ENCODE measurements at regions not wholly inside any gene's neighbourhood (a gene's known extent, or its start where the extent isn't known, plus 50 kb on each side); places are given as distances from the start of the nearest gene placed in this dataset.
"Not testable (repeated sequence)": the region's sequence is repeated elsewhere in the genome, so short reads cannot be mapped to it uniquely, and the experiment has no call there.

- Mint-ChIP-seq H3K9me3 (no peaks in the 10 kb centered on the region), H3K27ac (no peak overlapping the region), H3K4me3 (no peak overlapping the region), H3K27me3 (peaks cover 14% of the 10 kb centered on the region), H3K36me3 (ENCODE audit: low read depth) (no peaks in the 10 kb centered on the region), H3K4me1 (ENCODE audit: low read depth) (no peaks in the 10 kb centered on the region)
- ATAC-seq (ENCODE audit: poor library complexity) (no peak), DNase-seq (no peak)
- Histone ChIP-seq H3K4me3 (ENCODE audit: low read length) (no peak overlapping the region), H3K27me3 (ENCODE audit: control insufficient read depth in 1 of 2, insufficient read depth in 2 of 2, low read length in 2 of 2) (no peaks in the 10 kb centered on the region), H3K9me3 (ENCODE audit: control insufficient read depth in 1 of 2, insufficient read depth in 1 of 2, low read length in 2 of 2) (no peaks in the 10 kb centered on the region), H3K36me3 (ENCODE audit: insufficient read depth, low read length) (no peaks in the 10 kb centered on the region), H3K4me1 (ENCODE audit: insufficient read depth, low read length) (no peaks in the 10 kb centered on the region), H3K27ac (ENCODE audit: low read depth in 1 of 2, low read length in 2 of 2) (no peak overlapping the region)
- ChIA-PET CTCF (no interaction called here), POLR2A (no interaction called here)
- TF ChIP-seq CTCF (IDR thresholded peaks at IDR 0.05) = no peak
- intact Hi-C loops (cut with DNase I, micrococcal nuclease) = no loop called here
Measured at GRCh38 chr2:118576109-118576855, 271.2 kb downstream of the EN1 start.

- H3K36me3 Mint-ChIP-seq (ENCODE audit: low read depth); H3K36me3 ChIP-seq (ENCODE audit: insufficient read depth, low read length); ATAC-seq (ENCODE audit: poor library complexity); CTCF ChIA-PET; H3K27ac Mint-ChIP-seq; H3K4me1 Mint-ChIP-seq (ENCODE audit: low read depth); intact Hi-C loops (cut with DNase I, micrococcal nuclease); H3K27ac ChIP-seq (ENCODE audit: low read depth in 1 of 2, low read length in 2 of 2); POLR2A ChIA-PET; H3K9me3 Mint-ChIP-seq; H3K27me3 Mint-ChIP-seq; H3K4me1 ChIP-seq (ENCODE audit: insufficient read depth, low read length); DNase-seq; H3K4me3 ChIP-seq (ENCODE audit: low read length); H3K27me3 ChIP-seq (ENCODE audit: control insufficient read depth in 1 of 2, insufficient read depth in 2 of 2, low read length in 2 of 2); H3K4me3 Mint-ChIP-seq; H3K9me3 ChIP-seq (ENCODE audit: control insufficient read depth in 1 of 2, insufficient read depth in 1 of 2, low read length in 2 of 2): not testable (repeated sequence)
Measured at GRCh38 chr2:118572380-118572779, 275.1 kb downstream of the EN1 start.

GRCh38 chr2:118569876-118570535 is 277.4 kb downstream of the EN1 start:
- Mint-ChIP-seq H3K4me3 (no peak overlapping the region), H3K4me1 (ENCODE audit: low read depth) (no peaks in the 10 kb centered on the region), H3K36me3 (ENCODE audit: low read depth) (no peaks in the 10 kb centered on the region), H3K27ac (no peak overlapping the region), H3K27me3 (peaks cover 19% of the 10 kb centered on the region), H3K9me3 (no peaks in the 10 kb centered on the region)
- ATAC-seq (ENCODE audit: poor library complexity) (no peak), DNase-seq (no peak)
- Histone ChIP-seq H3K9me3 (ENCODE audit: control insufficient read depth in 1 of 2, insufficient read depth in 1 of 2, low read length in 2 of 2) (no peaks in the 10 kb centered on the region), H3K27ac (ENCODE audit: low read depth in 1 of 2, low read length in 2 of 2) (no peak overlapping the region), H3K4me1 (ENCODE audit: insufficient read depth, low read length) (no peaks in the 10 kb centered on the region), H3K36me3 (ENCODE audit: insufficient read depth, low read length) (no peaks in the 10 kb centered on the region), H3K4me3 (ENCODE audit: low read length) (no peak overlapping the region), H3K27me3 (ENCODE audit: control insufficient read depth in 1 of 2, insufficient read depth in 2 of 2, low read length in 2 of 2) (no peaks in the 10 kb centered on the region)
- ChIA-PET POLR2A (no interaction called here), CTCF (no interaction called here)
- intact Hi-C loops (cut with DNase I, micrococcal nuclease) = no loop called here
- no peak for TF ChIP-seq CTCF (IDR thresholded peaks at IDR 0.05)
